T-helper 1 cell treated with Interleukin-12 subunit alpha and Interleukin-12 subunit beta and Interleukin-4 antibody, amounts not matched to agents 30 μg/mL and 1 μg/mL, for 36 hours (primary cell): ENCODE measurements at regions not wholly inside any gene's neighbourhood (a gene's known extent, or its start where the extent isn't known, plus 50 kb on each side); places are given as distances from the start of the nearest gene placed in this dataset.

Source experiments
- H3K27ac Mint-ChIP-seq: one replicate; pipeline ENCODE4 v1.8.0; 2021; ENCODE audit warnings: mild to moderate bottlenecking, mixed read lengths
- H3K27me3 Mint-ChIP-seq: one replicate; pipeline ENCODE4 v1.8.0; 2021; ENCODE audit warnings: low read depth, mixed read lengths
- H3K36me3 Mint-ChIP-seq: one replicate; pipeline ENCODE4 v1.8.0; 2021; ENCODE audit warnings: low read depth, mixed read lengths
- H3K4me1 Mint-ChIP-seq: one replicate; pipeline ENCODE4 v1.8.0; 2021; ENCODE audit warnings: low read depth, mixed read lengths
- H3K4me3 Mint-ChIP-seq: one replicate; pipeline ENCODE4 v1.8.0; 2021; ENCODE audit warnings: mild to moderate bottlenecking, moderate library complexity, mixed read lengths
- H3K9me3 Mint-ChIP-seq: one replicate; pipeline ENCODE4 v1.8.0; 2021; ENCODE audit warnings: mixed read lengths

DNA sequence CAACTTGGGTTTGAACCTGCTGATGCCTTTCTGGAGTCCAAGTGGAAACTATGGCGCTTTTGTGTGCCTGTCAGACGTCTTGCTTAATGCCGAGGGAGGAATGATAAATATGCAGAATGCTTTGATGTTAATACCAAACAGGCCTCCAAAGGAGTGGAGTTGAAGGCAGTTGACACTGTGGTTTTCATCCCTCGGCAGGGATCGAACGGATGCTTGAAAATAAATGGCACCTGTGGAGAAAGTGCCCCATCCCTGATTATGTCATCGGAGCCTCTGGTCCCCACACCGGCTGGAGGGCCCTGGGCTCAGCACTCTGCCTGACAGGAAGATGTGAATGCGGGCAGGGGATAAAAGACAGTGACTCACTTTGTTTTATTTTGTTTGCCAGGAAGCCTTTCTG is 148.7 kb upstream of the GPR26 start:
- Mint-ChIP-seq H3K9me3 (no peaks in the 10 kb centered on the region), H3K36me3 (no peaks in the 10 kb centered on the region), H3K27ac (no peak overlapping the region), H3K4me3 (no peak overlapping the region), H3K27me3 (no peaks in the 10 kb centered on the region), H3K4me1 (no peaks in the 10 kb centered on the region)

DNA sequence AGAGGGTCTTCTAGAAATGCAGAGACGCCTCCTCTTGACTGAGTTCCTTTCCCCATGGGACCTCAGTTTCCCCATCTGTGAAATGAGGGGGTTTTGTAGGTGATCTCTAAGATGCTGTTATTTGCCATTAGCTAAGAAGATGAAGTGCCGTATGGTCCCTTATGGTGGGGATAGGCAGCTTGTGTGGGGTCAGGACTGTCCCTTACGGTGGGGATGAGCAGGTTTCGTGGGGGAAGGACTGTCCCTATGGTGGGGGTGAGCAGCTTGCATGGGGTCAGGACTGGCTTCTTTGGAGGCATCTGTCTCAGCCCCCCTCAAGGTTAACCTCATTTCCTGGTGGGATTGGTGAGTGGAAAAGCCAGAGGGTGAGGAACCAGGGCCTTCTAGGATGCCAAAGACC is 148.3 kb upstream of the GPR26 start:
- Mint-ChIP-seq H3K27ac (no peak overlapping the region), H3K36me3 (no peaks in the 10 kb centered on the region), H3K9me3 (no peaks in the 10 kb centered on the region), H3K4me3 (no peak overlapping the region), H3K27me3 (no peaks in the 10 kb centered on the region), H3K4me1 (no peaks in the 10 kb centered on the region)

DNA sequence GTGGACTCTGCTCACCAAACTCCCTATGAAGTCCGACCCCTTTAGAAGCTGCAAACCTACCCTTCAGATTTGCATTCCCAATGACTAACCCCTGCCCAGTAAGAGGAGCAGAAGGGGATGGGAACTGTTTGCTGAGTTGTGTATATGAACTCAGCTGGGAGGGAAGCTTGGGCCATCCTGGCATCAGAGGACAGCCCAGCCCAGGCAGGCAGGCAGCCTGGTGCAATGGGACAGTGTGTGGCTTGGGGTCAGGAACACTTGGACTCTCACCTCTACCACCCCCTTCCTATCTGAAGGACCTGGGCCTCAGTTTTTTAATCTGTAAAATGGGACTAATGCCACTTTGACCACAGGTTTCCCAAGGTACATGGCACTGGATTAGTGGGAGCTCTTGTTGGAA is 147.4 kb upstream of the GPR26 start:
- no peaks in the 10 kb centered on the region for H3K36me3 Mint-ChIP-seq
- H3K27me3 Mint-ChIP-seq, result no peaks in the 10 kb centered on the region
- H3K4me3 Mint-ChIP-seq, result no peak overlapping the region
- H3K9me3 Mint-ChIP-seq, result no peaks in the 10 kb centered on the region
- H3K4me1 Mint-ChIP-seq, result no peaks in the 10 kb centered on the region
- H3K27ac Mint-ChIP-seq, result no peak overlapping the region

DNA sequence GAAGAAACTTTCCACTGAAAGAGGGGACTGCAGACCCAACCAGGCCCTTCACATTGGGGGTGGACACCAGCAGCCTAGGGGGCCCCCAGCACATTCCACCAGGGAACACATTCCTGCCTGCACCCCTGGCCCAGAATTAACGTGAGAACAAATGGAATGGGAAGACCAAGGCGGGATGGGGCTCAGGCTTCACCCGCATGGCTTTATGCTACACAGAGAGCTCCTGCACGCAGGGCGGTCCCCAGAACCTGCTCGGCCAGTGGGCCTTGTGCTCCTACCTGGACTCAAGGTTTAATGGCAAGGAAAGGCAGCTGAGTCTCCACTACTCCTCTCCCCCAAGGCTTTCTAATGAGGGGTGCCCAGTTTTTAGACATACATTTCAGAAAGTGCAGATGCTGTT is 146.3 kb upstream of the GPR26 start:
- Mint-ChIP-seq H3K36me3 (no peaks in the 10 kb centered on the region), H3K27me3 (no peaks in the 10 kb centered on the region), H3K4me3 (no peak overlapping the region), H3K27ac (no peak overlapping the region), H3K9me3 (no peaks in the 10 kb centered on the region), H3K4me1 (no peaks in the 10 kb centered on the region)

DNA sequence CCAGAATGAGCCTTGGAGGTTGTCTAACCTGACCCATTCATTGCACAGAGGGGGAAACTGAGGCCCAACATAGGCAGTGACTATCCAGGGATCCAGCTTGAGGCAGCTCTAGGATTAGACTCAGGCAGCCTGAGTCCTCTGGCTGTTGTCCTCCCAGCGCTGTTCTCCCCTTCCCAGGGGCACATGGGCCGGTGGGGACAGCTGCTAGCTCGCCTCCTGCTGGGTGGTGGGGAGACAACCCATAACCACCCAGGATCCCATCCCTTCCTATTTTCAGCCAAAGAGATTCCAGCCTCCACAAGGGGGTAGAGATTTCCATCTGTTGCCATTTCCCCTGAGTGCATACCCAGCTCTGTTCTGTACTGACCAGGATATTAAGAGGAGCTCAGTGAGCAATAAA is 145.1 kb upstream of the GPR26 start:
- H3K4me3 Mint-ChIP-seq, result no peak overlapping the region
- H3K36me3 Mint-ChIP-seq, result no peaks in the 10 kb centered on the region
- H3K4me1 Mint-ChIP-seq, result no peaks in the 10 kb centered on the region
- H3K27me3 Mint-ChIP-seq, result no peaks in the 10 kb centered on the region
- no peak overlapping the region for H3K27ac Mint-ChIP-seq
- H3K9me3 Mint-ChIP-seq, result no peaks in the 10 kb centered on the region

DNA sequence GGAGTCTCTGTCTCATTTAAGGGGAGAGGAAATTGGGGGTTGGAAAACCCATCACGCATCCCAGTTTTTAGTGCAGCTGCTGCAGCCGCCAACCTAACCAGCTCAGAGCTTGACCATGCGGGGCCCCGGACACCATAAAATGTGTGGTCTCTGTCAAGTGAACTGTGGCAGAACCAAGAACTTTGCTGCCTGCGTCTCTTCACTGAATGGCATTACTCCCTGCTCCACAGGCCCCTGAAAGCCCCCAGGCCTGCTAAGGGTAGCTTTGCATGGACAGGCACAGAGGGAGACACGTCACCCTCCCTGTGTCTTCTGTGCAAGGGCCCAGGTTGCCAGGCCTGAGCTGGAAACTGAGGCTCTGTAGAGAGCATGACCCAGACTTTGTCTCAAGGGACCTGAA is 144.6 kb upstream of the GPR26 start:
- Mint-ChIP-seq H3K27ac (no peak overlapping the region), H3K27me3 (no peaks in the 10 kb centered on the region), H3K4me1 (no peaks in the 10 kb centered on the region), H3K9me3 (no peaks in the 10 kb centered on the region), H3K4me3 (no peak overlapping the region), H3K36me3 (no peaks in the 10 kb centered on the region)

- Mint-ChIP-seq H3K9me3 (no peaks in the 10 kb centered on the region), H3K27ac (no peak overlapping the region), H3K36me3 (no peaks in the 10 kb centered on the region), H3K27me3 (no peaks in the 10 kb centered on the region), H3K4me1 (no peaks in the 10 kb centered on the region), H3K4me3 (no peak overlapping the region)
Measured at GRCh38 chr10:123522702-123523312, 143.3 kb upstream of the GPR26 start.

DNA sequence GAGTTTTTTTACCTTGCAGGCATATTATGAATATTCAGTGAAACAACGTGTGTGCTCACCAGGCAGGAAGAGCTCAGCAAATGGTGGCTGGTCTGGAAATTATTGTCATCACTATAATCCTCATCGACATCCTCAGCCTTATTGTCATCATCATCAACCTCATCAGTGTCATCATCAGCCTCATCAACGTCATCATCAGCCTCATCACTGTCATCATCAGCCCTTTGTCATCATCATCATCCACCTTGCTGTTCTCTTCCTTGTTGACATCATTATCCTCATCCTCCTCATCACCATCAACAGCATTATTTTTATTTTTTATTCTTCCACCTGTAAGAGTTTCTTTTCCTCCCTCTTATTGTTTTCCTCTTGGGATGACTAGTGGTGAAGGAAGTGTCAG is 142.3 kb upstream of the GPR26 start:
- no peak overlapping the region for H3K27ac Mint-ChIP-seq

GRCh38 chr10:123526356-123527064 is 139.6 kb upstream of the GPR26 start:
- no peaks in the 10 kb centered on the region for H3K27me3 Mint-ChIP-seq
- H3K4me1 Mint-ChIP-seq, result no peaks in the 10 kb centered on the region

More for the DNA sequence above, 142.3 kb upstream of the GPR26 start:
- no peaks in the 10 kb centered on the region for H3K36me3 Mint-ChIP-seq
- H3K4me1 Mint-ChIP-seq, result no peaks in the 10 kb centered on the region
- H3K27me3 Mint-ChIP-seq, result no peaks in the 10 kb centered on the region
- H3K4me3 Mint-ChIP-seq, result no peak overlapping the region
- no peaks in the 10 kb centered on the region for H3K9me3 Mint-ChIP-seq

DNA sequence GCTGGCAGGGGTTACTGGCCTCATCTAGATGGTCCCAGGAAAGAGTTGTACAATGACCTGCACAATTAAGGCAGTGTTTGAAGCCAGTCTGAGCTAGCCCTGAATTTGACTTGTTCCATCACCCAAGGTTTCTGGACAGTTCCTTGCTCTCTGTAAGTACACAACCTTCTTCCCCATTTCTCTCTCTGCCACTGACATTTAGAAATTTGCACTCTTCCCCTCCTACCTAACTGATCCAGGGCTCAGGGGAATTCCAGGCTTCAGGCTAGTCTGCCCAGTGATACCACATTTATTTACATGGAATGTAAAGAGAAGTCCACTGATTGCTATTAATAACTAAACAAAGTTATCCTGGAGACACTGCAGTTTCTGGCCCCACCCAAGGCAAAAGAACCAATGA is 139.0 kb upstream of the GPR26 start:
- peaks cover 2% of the 10 kb centered on the region for H3K9me3 Mint-ChIP-seq
- no peak overlapping the region for H3K4me3 Mint-ChIP-seq
- no peaks in the 10 kb centered on the region for H3K4me1 Mint-ChIP-seq
- no peak overlapping the region for H3K27ac Mint-ChIP-seq
- H3K36me3 Mint-ChIP-seq, result no peaks in the 10 kb centered on the region
- H3K27me3 Mint-ChIP-seq, result no peaks in the 10 kb centered on the region

More at GRCh38 chr10:123526356-123527064, 139.6 kb upstream of the GPR26 start:
- Mint-ChIP-seq H3K9me3 (no peaks in the 10 kb centered on the region), H3K4me3 (no peak overlapping the region), H3K27ac (no peak overlapping the region), H3K36me3 (no peaks in the 10 kb centered on the region)

DNA sequence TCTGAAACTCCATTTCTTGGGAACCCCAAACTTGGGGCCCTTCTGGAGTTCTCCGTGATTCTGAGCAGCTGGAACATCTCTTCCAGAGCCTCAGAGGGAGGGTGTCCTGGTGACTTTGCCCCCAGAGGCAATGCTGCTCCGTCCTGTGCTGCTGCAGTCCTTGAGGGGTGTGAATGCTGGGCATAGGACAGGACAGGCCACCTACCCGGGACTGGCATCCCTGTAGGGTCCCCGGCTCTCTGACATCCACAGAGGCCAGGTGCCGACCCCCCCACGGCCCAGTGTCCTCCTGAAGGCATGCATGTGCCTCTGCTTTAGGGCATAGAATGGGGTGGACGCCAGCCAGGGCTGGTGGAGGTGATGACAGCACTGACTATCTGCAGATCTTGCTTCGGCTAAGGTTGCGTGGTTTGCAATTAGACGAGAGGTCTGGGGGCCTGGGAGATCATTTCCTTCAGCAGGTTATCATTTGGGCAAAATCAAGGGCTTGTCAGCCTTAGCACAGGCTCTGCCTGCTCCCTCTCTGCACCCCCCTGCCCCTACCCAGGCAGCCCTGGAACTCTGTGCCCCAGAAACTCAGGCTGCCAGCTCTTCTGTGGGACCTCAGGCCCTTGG is 136.9 kb upstream of the GPR26 start:
- Mint-ChIP-seq H3K27me3 (peaks cover 6% of the 10 kb centered on the region), H3K36me3 (no peaks in the 10 kb centered on the region), H3K27ac (no peak overlapping the region), H3K4me3 (no peak overlapping the region), H3K9me3 (peaks cover 9% of the 10 kb centered on the region), H3K4me1 (no peaks in the 10 kb centered on the region)

- peaks cover 8% of the 10 kb centered on the region for H3K27me3 Mint-ChIP-seq
- no peaks in the 10 kb centered on the region for H3K4me1 Mint-ChIP-seq
- H3K27ac Mint-ChIP-seq, result no peak overlapping the region
- H3K36me3 Mint-ChIP-seq, result no peaks in the 10 kb centered on the region
- H3K4me3 Mint-ChIP-seq, result no peak overlapping the region
- peaks cover 9% of the 10 kb centered on the region for H3K9me3 Mint-ChIP-seq
Measured at GRCh38 chr10:123530166-123530870, 135.8 kb upstream of the GPR26 start.

- peaks cover 15% of the 10 kb centered on the region for H3K27me3 Mint-ChIP-seq
- no peaks in the 10 kb centered on the region for H3K4me1 Mint-ChIP-seq
- no peaks in the 10 kb centered on the region for H3K36me3 Mint-ChIP-seq
- H3K9me3 Mint-ChIP-seq, result peaks cover 9% of the 10 kb centered on the region
- no peak overlapping the region for H3K27ac Mint-ChIP-seq
- H3K4me3 Mint-ChIP-seq, result no peak overlapping the region
Measured at GRCh38 chr10:123535386-123535785, 130.8 kb upstream of the GPR26 start.

GRCh38 chr10:123536176-123536845 is 129.8 kb upstream of the GPR26 start:
- Mint-ChIP-seq H3K36me3 (no peaks in the 10 kb centered on the region), H3K4me3 (no peak overlapping the region), H3K27me3 (peaks cover 20% of the 10 kb centered on the region), H3K4me1 (no peaks in the 10 kb centered on the region), H3K9me3 (peaks cover 9% of the 10 kb centered on the region), H3K27ac (no peak overlapping the region)
